ENCODE measurements at regions not wholly inside any gene's neighbourhood (a gene's known extent, or its start where the extent isn't known, plus 50 kb on each side); places are given as distances from the start of the nearest gene placed in this dataset.
"Not testable (repeated sequence)": the region's sequence is repeated elsewhere in the genome, so short reads cannot be mapped to it uniquely, and the experiment has no call there.

GRCh38 chr2:235228422-235228821 lies 265.4 kb upstream of the AGAP1 start:
- not testable (repeated sequence) for TF ChIP-seq PHF8 (IDR thresholded peaks at IDR 0.05; ENCODE audit: borderline replicate concordance, low read depth); POLR2A (IDR thresholded peaks at IDR 0.05; ENCODE audit: low read length)
